ENCODE measurements at regions not wholly inside any gene's neighbourhood (a gene's known extent, or its start where the extent isn't known, plus 50 kb on each side); places are given as distances from the start of the nearest gene placed in this dataset.

- ATAC-seq (no peak), DNase-seq (ENCODE audit: low spot score) (no peak)
- Mint-ChIP-seq H3K36me3 (no peaks in the 10 kb centered on the region), H3K4me3 (no peak overlapping the region), H3K9me3 (peaks cover 19% of the 10 kb centered on the region), H3K4me1 (peaks cover 5% of the 10 kb centered on the region; the same call in 1 of the 2 replicates), H3K27me3 (ENCODE audit: low read depth) (no peaks in the 10 kb centered on the region; the same call in 1 of the 2 replicates), H3K27ac (no peak overlapping the region)
- ChIA-PET POLR2A (no interaction called here), CTCF (interaction anchor here (1.8 kb wide), 1 partner anchor 222 kb away, joined by 6 read pairs; no protein-coding TSS in a partner anchor)
- TF ChIP-seq ZBTB21 (CRISPR knock-in tag; IDR thresholded peaks at IDR 0.05; ENCODE audit: borderline replicate concordance) (no peak), SP1 (CRISPR knock-in tag; conservative IDR thresholded peaks at IDR 0.05) (no peak), MAX (CRISPR knock-in tag; IDR thresholded peaks at IDR 0.05) (no peak), USF2 (CRISPR knock-in tag; IDR thresholded peaks at IDR 0.05) (no peak), ZNF671 (CRISPR knock-in tag; IDR thresholded peaks at IDR 0.05) (no peak), ETV6 (CRISPR knock-in tag; IDR thresholded peaks at IDR 0.05) (no peak), ZNF263 (CRISPR knock-in tag; IDR thresholded peaks at IDR 0.05; ENCODE audit: low read depth) (no peak), CREM (CRISPR knock-in tag; IDR thresholded peaks at IDR 0.05) (no peak), STAT6 (CRISPR knock-in tag; conservative IDR thresholded peaks at IDR 0.05; ENCODE audit: low read depth) (no peak), TCF7 (CRISPR knock-in tag; IDR thresholded peaks at IDR 0.05; ENCODE audit: low read depth) (no peak), CDX4 (CRISPR knock-in tag; IDR thresholded peaks at IDR 0.05; ENCODE audit: borderline replicate concordance) (no peak), SOX15 (CRISPR knock-in tag; IDR thresholded peaks at IDR 0.05) (no peak), EMX1 (CRISPR knock-in tag; IDR thresholded peaks at IDR 0.05) (no peak), IRF1 (CRISPR knock-in tag; IDR thresholded peaks at IDR 0.05) (no peak), ZNF532 (CRISPR knock-in tag; IDR thresholded peaks at IDR 0.05; ENCODE audit: borderline replicate concordance) (no peak), NFYB (CRISPR knock-in tag; conservative IDR thresholded peaks at IDR 0.05; ENCODE audit: low read depth) (no peak)
These were observed 315.1 kb downstream of the HHIPL2 start for GRCh38 chr1:222232842-222233241.

All from WTC11 (cell line).